Hepatocyte (in vitro differentiated cells): ENCODE measurements at regions not wholly inside any gene's neighbourhood (a gene's known extent, or its start where the extent isn't known, plus 50 kb on each side); places are given as distances from the start of the nearest gene placed in this dataset.

ENCODE experiments used
- DNase-seq: peaks from one replicate; pipeline ENCODE4 v3.0.0-alpha.2; 2016; ENCODE audit warnings: low spot score
- H2AFZ ChIP-seq: fragments of 200-600 bp; sonication (generic); 2 replicates; pipeline ENCODE4 v1.6.0; 2016; ENCODE audit warnings: antibody characterized with exemption, mild to moderate bottlenecking
- H3K27ac ChIP-seq: fragments of 200-600 bp; sonication (generic); 2 replicates; pipeline ENCODE4 v1.5.1; 2016; ENCODE audit warnings: mild to moderate bottlenecking
- H3K27me3 ChIP-seq: fragments of 200-600 bp; sonication (generic); 2 replicates; pipeline ENCODE4 v1.6.1; 2016
- H3K36me3 ChIP-seq: fragments of 200-600 bp; sonication (generic); replicated peaks from 2 replicates; pipeline ENCODE4 v1.5.1; 2016; ENCODE audit warnings: low read depth; ENCODE audit not compliant: insufficient read depth
- H3K4me1 ChIP-seq: fragments of 200-600 bp; sonication (generic); 2 replicates; pipeline ENCODE4 v1.5.1; 2016; ENCODE audit warnings: mild to moderate bottlenecking, moderate library complexity; ENCODE audit not compliant: insufficient read depth
- H3K4me2 ChIP-seq: fragments of 200-600 bp; sonication (generic); 2 replicates; pipeline ENCODE4 v1.6.0; 2016
- H3K4me3 ChIP-seq: fragments of 200-600 bp; sonication (generic); 2 replicates; pipeline ENCODE4 v1.5.1; 2016; ENCODE audit warnings: mild to moderate bottlenecking
- H3K79me2 ChIP-seq: fragments of 200-600 bp; sonication (generic); 2 replicates; pipeline ENCODE4 v1.6.0; 2017; ENCODE audit warnings: mild to moderate bottlenecking
- H3K9me2 ChIP-seq: fragments of 200-600 bp; sonication (generic); replicated peaks from 2 replicates; pipeline ENCODE4 v1.6.0; 2017; ENCODE audit warnings: mild to moderate bottlenecking; ENCODE audit not compliant: insufficient read depth
- H3K9me3 ChIP-seq: fragments of 200-600 bp; sonication (generic); 2 replicates; pipeline ENCODE4 v1.5.1; 2016; ENCODE audit warnings: low read depth, mild to moderate bottlenecking
- H4K20me1 ChIP-seq: fragments of 200-600 bp; sonication (generic); 2 replicates; pipeline ENCODE4 v1.6.0; 2016; ENCODE audit warnings: mild to moderate bottlenecking; ENCODE audit not compliant: insufficient read depth, poor library complexity, severe bottlenecking
- CTCF ChIP-seq: fragments of 200-600 bp; sonication (generic); IDR thresholded peaks from 2 replicates; pipeline ENCODE4 v1.5.1; 2016; ENCODE audit warnings: antibody characterized with exemption, mild to moderate bottlenecking; ENCODE audit not compliant: poor library complexity
- EZH2 ChIP-seq: fragments of 200-600 bp; sonication (generic); IDR thresholded peaks from 2 replicates; pipeline ENCODE4 v1.6.1; 2016; ENCODE audit warnings: antibody characterized with exemption, mild to moderate bottlenecking, borderline replicate concordance
- EZH2phosphoT487 ChIP-seq: fragments of 200-600 bp; sonication (generic); IDR thresholded peaks from one replicate; pipeline ENCODE4 v1.6.1; 2018; ENCODE audit warnings: antibody characterized with exemption, mild to moderate bottlenecking, low read depth, moderate library complexity; ENCODE audit not compliant: unreplicated experiment, severe bottlenecking
- WGBS: methylation state at CpG from one replicate; pipeline ENCODE4 v1.1.6; 2016; ENCODE audit warnings: low lambda C conversion rate; ENCODE audit errors: missing lambda C conversion rate; 5-methylcytosine and 5-hydroxymethylcytosine counted together

DNA sequence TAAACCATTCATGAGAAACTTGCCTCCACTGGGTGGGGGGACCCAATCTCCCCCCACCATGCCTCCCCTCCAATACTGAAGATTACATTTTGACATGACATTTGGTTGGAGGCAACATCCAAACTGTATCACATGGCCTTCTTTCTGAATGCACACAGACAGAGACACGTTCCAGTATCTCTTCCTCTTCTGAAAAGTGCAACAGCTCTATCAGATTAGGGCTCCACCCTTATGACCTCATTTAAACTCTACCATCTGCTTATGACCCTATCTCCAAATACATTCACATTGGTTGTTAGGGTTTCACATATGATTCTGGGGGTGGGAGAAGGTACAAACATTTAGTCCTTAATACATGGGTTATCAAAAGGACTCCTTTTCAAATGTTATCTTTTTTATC lies 481.8 kb upstream of the NFIA start:
- WGBS: 82% methylated on average over 1 of the region's 1 CpG
- TF ChIP-seq EZH2 (no peak), EZH2phosphoT487 (no peak), CTCF (no peak)
- Histone ChIP-seq H3K27me3 (no peaks in the 10 kb centered on the region), H3K36me3 (no peaks in the 10 kb centered on the region), H3K79me2 (no peaks in the 10 kb centered on the region), H3K4me3 (no peak overlapping the region), H3K9me2 (no peaks in the 10 kb centered on the region), H2AFZ (no peak overlapping the region), H4K20me1 (no peaks in the 10 kb centered on the region), H3K9me3 (no peaks in the 10 kb centered on the region), H3K4me1 (no peaks in the 10 kb centered on the region), H3K27ac (no peak overlapping the region), H3K4me2 (no peak overlapping the region)
- DNase-seq: no peak

DNA sequence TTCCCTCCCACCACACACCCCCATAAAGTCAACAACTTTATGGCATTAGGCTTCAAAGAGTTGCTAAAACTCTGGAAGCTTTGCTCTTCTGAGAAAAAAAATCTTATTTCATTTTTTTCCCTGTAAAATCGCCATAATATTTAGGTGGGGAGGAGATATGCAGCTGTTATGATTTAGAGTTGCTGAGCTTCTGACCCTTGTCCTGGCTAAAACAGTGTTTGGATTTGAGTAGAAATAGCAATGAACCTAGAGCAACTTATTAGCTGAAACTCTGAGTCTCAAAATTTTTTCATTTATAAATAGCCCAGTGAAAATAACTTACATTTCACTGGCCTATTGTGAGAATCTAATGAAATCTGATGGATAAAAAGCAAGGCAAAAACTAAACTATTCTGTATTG lies 482.8 kb upstream of the NFIA start:
- no peak overlapping the region for H2AFZ ChIP-seq
- H3K9me2 ChIP-seq: no peaks in the 10 kb centered on the region
- DNase-seq: no peak
- H3K4me3 ChIP-seq: no peak overlapping the region
- TF ChIP-seq CTCF (no peak), EZH2 (no peak), EZH2phosphoT487 (no peak)
- no peak overlapping the region for H3K27ac ChIP-seq
- no peaks in the 10 kb centered on the region for H3K79me2 ChIP-seq
- H3K36me3 ChIP-seq: no peaks in the 10 kb centered on the region
- no peaks in the 10 kb centered on the region for H4K20me1 ChIP-seq
- H3K27me3 ChIP-seq: no peaks in the 10 kb centered on the region
- H3K4me1 ChIP-seq: no peaks in the 10 kb centered on the region
- no peak overlapping the region for H3K4me2 ChIP-seq
- 69% methylated on average over 1 of the region's 1 CpG for WGBS
- H3K9me3 ChIP-seq: no peaks in the 10 kb centered on the region

GRCh38 chr1:60598041-60598910 lies 484.1 kb upstream of the NFIA start:
- Histone ChIP-seq H3K27me3 (no peaks in the 10 kb centered on the region), H3K4me1 (no peaks in the 10 kb centered on the region), H3K4me2 (no peak overlapping the region), H3K79me2 (no peaks in the 10 kb centered on the region), H3K27ac (no peak overlapping the region), H4K20me1 (no peaks in the 10 kb centered on the region), H3K36me3 (no peaks in the 10 kb centered on the region), H3K9me2 (no peaks in the 10 kb centered on the region), H3K4me3 (no peak overlapping the region), H2AFZ (no peak overlapping the region), H3K9me3 (no peaks in the 10 kb centered on the region)
- DNase-seq: no peak
- 85% methylated on average over 2 of the region's 5 CpGs for WGBS
- TF ChIP-seq EZH2: no peak
- no peak for TF ChIP-seq CTCF
- TF ChIP-seq EZH2phosphoT487: no peak
